Mucosa of gallbladder (tissue), 1 donor: ENCODE measurements at regions not wholly inside any gene's neighbourhood (a gene's known extent, or its start where the extent isn't known, plus 50 kb on each side); places are given as distances from the start of the nearest gene placed in this dataset.
"Not testable (repeated sequence)": the region's sequence is repeated elsewhere in the genome, so short reads cannot be mapped to it uniquely, and the experiment has no call there.

Experiments used
- DNase-seq: peaks from one replicate; pipeline ENCODE4 v3.0.0-alpha.2; 2020; ENCODE audit warnings: low spot score
- donor health status: DM: no; HTN: no; CAD: no.

DNA sequence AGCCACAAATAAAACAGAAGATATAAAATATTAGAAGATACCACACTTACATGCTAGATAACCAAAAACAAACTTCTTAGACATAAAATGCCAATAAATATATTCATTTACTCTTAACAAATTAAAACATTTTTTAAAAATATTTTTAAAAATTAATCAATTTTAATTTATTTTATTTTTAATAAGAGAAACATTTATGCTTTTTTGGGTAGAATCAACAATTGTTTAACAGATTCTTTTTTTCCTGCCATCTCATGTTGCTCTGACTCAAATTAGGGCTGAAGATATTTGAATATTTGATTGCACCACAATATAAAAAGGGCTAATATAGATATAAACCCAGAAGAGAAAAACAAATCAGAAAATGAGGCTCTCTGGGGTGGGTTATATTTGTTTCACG, 172.6 kb downstream of the GOLGA6L6 start:
- no peak for DNase-seq

- DNase-seq, result no peak
These were observed 174.5 kb downstream of the GOLGA6L6 start for GRCh38 chr15:20367093-20367492.

GRCh38 chr15:20363591-20363990, 178.0 kb downstream of the GOLGA6L6 start:
- DNase-seq, result not testable (repeated sequence)

DNA sequence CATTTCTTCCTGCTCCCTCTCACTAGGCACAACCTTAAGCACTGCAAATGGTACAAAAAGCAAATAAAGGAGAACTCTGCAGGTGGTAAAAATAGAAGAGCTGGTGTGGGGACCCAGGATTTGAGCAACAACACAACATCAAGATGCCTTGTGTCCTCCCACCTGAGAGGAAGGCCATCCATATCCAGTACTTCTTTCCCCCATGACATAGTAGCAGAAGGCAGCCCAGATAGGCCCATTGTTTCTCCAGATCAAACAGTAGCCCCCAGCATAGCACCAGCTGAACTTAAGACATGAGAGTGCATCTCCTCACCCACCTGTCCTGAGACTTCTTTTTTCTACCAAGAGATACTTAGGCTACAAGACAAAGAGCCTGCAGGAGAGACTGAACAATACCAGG, 180.5 kb downstream of the GOLGA6L6 start:
- no peak for DNase-seq

GRCh38 chr15:20358779-20359414, 182.7 kb downstream of the GOLGA6L6 start:
- DNase-seq, result no peak

- no peak for DNase-seq
These were observed 183.4 kb downstream of the GOLGA6L6 start for GRCh38 chr15:20358066-20358778.

- DNase-seq, result no peak
These were observed 184.0 kb downstream of the GOLGA6L6 start for GRCh38 chr15:20357481-20358065.

GRCh38 chr15:20356911-20357480, 184.6 kb downstream of the GOLGA6L6 start:
- no peak for DNase-seq

- peak; percentile 26 for DNase-seq
These were observed 185.1 kb downstream of the GOLGA6L6 start for GRCh38 chr15:20356444-20356910.

DNA sequence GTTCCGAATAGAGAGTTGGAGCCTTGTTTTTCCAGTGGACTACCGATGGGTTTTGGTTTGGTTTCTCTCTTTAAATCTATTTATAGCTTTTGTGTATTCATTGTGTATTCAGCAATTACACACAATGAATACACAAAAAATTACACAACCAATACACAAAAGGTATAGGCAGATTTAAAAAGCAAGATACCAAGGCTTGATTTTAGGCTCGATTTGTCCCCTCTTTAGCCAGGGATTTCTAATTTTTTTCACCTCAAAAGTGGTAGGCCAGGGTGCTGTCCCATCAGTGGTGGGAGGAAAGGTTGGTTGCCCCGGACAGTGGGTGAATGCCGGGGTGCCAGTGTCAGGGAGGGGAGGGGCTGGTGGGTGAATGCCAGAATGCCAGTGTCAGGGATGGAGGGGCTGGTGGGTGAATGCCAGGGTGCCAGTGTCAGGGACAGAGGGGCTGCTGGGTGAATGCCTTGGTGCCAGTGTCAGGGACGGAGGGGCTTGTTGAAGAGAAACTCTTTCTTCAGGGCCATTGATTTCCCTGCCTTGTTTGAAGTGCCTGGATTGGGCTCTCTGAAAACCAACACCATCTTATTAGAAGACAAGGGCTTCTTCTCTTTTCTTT, 186.2 kb downstream of the GOLGA6L6 start:
- DNase-seq, result no peak

- not testable (repeated sequence) for DNase-seq
These were observed 186.7 kb downstream of the GOLGA6L6 start for GRCh38 chr15:20354884-20355223.

DNA sequence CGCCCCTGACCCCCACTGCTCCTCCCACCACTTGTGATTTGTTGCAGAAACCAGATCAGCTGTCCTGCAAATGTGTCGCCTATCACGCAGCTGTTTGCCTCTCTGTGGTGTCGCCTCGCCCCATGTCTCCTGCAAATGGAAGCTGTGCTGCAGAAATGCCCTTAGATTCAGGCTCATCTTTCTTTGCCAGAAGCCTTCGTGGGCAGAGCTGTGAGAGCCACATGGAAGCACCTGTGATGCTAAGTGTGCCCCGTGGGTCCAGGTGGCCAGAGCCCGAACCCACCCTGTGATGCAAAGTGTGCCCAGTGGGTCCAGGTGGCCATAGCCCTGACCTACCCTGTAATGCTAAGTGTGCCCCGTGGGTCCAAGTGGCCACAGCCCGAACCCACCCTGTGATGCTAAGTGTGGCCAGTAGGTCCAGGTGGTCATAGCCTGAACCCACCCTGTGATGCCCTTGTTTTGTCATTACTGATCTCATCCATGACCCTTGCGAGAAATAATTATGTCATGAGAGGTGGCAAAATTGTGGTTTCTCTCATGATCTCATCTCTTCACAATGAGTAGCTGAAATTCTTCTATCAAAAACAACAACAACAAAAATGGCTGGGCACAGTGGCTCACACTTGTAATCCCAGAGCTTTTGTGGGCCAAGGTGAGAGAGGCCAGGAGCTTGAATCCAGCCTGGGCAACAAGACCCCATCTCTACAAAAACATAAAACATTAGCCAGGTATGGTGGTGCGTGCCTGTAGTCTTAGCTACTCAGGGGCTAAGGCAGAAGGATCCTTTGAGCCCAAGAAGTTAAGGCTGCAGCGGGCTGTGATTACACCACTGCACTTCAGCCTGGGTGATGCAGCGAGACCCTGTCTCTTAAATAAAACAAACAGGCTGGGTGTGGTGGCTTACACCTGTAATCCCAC, 187.4 kb downstream of the GOLGA6L6 start:
- no peak for DNase-seq

DNA sequence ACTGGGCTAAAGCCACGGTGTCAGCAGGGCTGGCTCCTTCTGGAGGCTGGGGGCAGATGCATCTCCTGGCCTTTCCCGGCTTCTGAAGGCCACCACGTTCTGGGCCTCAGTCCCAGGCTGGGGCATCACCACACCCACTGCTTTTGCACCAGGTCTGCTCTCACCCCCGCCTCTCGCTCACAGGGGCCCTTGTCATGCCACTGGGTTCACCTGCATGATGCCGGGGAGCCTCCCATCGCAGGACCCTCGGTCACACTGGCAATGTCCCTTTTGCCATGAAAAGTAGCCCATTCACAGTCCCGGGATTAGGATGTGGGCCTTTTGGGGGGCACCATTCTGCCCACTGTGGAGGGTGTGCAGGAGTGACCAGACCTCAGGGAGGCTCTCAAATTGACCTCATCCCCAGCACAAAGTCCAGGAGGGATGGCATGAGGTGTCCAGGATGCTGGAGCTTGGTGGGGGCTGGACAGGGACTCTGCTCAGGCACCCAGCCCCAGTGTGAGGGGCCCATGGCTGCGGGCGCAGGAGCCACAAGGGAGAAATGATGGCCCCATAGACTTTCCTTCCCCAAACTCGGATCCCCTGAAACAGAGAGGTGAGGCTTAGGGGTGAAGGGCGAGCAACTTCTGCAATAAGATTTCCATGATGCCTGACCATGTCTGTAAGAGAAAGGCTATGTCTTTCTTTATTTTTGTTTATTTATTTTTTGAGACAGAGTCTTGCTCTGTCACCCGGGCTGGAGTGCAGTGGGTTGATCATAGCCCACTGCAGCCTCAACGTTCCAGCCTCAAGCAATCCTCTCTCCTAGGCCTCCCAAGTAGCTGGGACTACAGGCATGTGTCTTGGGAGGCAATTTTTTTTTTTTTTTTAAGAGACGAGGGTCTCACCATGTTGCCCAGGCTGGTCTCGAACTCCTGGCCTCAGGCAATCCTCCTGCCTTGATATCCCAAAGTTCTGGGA, 189.1 kb downstream of the GOLGA6L6 start:
- DNase-seq, result no peak

DNA sequence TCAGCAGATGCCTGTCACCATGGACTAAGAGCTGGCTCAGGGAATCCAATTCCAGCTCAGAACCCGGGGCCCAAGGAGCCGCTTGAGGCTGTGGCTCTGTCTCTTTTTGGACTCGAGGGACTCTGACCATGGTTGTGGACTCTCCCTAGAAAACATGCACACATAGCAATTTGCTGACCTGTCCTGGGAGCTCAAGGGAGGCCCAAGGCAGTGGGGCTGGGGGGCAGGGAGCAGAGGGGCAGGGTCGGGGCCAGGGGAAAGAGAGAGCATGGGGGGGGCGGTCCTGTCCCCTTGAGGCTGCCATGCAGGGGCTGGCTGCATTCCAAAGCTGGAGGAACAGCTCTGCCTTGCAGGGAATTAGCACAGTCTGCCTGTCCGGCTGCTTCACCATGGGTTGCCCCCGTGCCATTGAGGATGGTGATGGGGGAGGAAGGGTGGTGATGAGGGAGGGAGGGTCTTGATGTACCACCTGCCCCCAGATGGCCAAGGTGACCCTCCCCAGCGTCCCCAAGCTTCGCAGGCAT, 190.1 kb downstream of the GOLGA6L6 start:
- DNase-seq, result no peak

- DNase-seq, result no peak
These were observed 191.7 kb downstream of the GOLGA6L6 start for GRCh38 chr15:20349774-20350498.

DNA sequence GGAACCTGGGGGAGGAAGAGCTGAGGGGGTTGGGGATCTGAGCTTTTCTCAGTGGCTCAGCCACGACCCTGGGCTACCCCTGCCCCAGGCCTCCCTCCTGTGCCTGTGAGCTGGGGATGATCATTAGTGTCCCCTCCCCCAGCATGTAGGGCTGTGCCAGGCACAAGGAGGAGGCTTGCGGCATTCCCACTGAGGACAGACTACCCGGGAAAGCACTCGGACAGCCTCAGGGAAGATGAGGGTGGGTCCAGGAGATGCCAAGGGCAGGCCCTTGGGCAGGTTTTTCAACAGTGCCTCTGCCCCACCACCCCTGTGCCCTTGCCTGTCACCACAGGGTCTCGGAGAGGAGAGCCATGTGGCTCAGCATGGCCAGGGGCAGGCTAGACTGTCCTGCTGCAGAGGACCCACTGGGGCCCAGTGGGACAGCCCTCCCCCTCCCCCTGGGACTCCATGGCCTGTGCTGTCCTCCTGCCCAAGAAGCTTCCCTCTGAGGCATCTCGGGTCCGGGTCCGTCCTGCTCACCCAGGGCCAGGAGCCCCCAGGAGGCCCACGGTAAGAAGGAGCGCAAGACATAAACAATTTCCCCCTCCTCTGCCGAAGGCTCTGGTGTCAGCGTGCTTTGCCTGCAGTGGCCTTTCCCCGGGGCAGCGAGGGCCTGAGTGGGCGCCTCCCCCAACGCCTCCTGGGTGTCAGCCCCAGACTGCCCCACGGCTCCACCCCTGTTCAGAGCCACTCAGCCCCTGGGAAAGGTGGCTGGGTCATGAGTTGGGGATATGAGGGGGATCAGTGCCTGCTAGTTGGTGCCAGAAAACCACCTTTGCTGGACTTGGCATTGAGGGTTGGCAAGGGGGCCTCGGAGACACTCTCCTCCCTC, 192.5 kb downstream of the GOLGA6L6 start:
- no peak for DNase-seq

DNA sequence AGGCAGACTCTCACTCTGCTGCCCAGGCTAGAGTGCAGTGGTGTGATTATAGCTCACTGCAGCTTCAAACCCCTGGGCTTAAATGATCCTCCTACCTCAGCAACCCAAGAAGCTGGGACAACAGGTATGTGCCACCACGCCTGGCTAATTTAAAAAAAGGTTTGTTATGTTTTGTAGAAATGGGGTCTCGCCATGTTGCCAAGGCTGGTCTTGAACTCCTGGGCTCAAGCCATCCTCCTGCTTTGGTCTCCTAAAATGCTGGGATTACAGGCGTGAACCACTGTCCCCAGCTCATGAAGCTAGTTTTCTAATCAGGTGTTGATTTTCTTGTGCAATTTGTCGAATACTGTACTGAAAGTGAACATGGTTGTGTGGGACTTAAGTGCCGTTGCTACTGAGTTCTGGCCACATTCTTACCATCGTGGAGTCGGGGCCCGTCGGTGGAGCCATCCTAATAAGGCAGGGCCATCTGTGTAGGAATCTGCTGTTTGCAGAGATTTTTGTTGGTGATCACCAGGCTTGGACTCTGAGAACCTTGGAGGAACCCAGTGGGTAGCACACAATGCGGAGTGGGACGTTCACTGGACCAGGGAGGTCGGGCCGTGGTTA, 193.2 kb downstream of the GOLGA6L6 start:
- DNase-seq, result no peak
